LHCN-M2 (cell line): ENCODE measurements at regions not wholly inside any gene's neighbourhood (a gene's known extent, or its start where the extent isn't known, plus 50 kb on each side); places are given as distances from the start of the nearest gene placed in this dataset.
"Not testable (repeated sequence)": the region's sequence is repeated elsewhere in the genome, so short reads cannot be mapped to it uniquely, and the experiment has no call there.

Experiments
- DNase-seq: peaks from one replicate; pipeline ENCODE4 v3.0.0-alpha.2; 2012; ENCODE audit warnings: low read depth

DNA sequence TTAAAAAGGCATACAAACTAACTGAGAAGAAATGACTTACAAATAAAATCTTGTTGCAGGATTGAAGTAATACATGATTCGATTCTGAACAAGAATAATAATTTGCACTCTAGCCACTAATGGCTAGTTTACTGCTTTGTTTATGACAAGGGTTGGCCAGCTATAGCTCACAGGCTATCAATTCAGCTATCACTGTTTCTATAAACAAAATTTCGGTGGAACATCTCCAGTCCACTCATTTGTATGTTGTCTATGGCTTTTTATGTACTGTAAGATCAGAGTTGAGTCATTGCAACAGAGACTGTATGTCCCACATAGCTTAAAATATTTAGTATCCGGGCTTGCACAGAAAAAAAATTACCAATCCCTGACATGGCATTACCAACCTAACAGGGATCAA lies 543.7 kb upstream of the CNTNAP5 start:
- DNase-seq, result no peak

- DNase-seq, result no peak
Observed at GRCh38 chr2:123485056-123485455, 540.0 kb upstream of the CNTNAP5 start.

DNA sequence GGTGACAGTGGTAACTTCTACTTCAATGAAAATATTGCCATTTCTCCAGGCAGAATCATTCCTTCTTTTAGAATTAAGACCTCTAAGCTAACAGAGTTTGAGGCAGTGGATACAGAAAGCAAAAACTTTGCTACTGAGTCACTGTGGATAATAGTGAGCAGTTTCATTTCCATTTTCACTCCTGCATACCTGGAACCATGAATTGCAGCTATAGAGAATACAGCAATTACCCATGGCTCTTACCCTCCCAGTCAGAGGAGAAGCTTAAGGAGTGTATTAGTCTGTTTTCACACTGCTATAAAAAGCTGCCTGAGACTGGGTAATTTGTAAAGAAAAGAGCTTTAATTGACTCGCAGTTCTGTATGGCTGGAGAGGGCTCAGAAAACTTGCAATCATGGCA lies 531.4 kb upstream of the CNTNAP5 start:
- no peak for DNase-seq

- DNase-seq, result no peak
Observed at GRCh38 chr2:123495241-123495640, 529.8 kb upstream of the CNTNAP5 start.

- no peak for DNase-seq
Observed at GRCh38 chr2:123500346-123500745, 524.7 kb upstream of the CNTNAP5 start.

DNA sequence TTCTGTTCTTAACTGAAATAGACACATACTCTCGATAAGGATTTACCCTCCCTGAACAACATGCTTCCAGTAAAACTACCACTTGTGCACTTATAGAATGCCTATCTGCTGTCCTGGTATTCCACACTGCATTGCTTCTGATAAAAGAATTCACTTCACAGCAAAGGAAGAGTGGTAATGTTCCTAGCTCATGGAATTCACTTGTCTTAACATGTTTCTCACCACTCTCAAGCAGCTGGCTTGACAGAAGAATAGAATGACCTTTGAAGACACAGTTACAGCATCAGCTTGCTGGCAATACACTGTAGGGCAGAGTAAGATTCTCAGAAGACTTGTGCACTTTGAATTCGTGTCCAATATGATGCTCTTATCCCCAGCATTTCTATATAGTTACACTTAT lies 524.1 kb upstream of the CNTNAP5 start:
- DNase-seq, result no peak

DNA sequence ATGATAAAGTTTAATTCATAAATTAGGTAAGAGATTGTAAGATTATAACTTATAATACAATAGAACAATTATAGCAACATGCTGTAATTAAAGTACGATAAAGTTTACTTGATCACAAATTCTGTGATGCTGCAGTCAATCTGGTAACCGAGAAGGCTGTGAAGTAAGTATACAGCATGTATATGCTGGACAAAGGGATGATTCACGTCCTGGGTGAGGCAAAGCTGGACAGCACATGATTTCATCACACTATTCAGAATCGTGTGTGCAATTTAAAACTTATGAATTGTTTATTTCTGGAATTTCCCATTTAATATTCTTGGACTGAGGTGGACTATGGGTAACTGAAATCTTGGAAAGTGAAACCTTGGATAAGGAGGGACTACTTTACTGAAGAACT lies 522.2 kb upstream of the CNTNAP5 start:
- DNase-seq, result no peak

DNA sequence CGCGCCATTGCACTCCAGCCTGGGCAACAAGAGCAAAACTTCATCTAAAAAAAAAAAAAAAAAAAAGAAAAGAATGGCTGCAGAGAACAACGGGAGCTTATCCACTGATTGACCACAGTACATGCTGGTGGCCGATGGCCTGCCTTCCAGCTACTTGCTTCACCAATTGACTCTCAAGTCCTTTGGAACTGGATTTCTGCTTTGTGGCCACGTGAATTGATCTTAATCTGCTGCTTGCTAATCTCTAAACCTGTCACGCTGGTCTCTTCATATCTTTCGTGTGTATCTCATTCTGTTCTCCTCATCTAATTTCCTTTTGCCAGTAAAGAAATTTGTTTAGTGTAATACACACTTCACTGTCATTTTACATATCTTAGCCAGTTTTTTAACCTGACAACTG lies 512.5 kb upstream of the CNTNAP5 start:
- DNase-seq, result no peak

GRCh38 chr2:123513351-123513750 lies 511.7 kb upstream of the CNTNAP5 start:
- DNase-seq, result no peak

DNA sequence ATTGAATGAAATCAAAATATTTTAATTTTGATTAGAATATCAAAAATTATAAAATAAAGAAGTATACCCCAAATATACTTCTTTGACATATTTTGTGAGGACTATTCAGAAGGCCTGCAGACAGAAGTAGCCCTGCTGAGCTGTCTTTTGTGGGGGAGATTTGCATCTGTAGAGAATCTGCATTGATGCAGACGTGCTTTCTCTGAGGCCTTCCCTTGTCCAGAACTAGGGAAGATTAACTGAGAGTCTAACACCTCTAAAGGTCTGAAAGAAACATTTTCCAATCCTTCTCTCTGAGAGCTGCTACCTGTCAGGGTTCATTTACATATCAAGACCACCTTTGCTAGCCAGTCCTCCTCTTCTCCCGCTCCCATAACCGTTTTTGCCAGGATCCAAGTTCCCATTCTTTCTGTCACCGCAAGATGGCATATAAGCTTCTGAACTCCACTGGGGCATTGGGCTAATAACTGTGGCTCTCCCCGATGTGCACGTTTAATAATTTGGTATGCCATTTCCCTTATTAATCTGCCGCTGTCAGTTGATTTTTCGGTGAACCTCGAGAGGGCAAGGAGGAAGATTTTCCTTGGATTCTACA lies 510.4 kb upstream of the CNTNAP5 start:
- DNase-seq, result no peak

GRCh38 chr2:123518367-123518766 lies 506.7 kb upstream of the CNTNAP5 start:
- no peak for DNase-seq

DNA sequence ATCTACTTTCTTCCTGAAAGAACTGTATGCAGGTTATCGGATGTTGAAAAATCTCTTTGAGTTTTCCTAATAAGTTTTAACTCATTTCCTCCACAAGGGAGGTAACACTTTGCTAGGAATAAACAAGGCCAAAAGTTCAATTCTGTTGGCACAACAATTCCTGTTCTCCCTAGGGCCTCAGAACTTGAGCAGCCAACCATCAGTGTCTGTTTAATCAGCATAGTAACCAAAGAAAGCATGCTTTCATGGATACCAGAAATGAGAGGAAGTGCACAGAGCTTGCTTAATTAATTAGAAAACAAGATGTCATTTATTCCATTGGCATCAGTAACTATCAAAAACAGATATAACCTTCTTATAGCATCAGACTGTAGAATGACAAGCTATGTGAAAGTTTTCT lies 503.2 kb upstream of the CNTNAP5 start:
- no peak for DNase-seq

DNA sequence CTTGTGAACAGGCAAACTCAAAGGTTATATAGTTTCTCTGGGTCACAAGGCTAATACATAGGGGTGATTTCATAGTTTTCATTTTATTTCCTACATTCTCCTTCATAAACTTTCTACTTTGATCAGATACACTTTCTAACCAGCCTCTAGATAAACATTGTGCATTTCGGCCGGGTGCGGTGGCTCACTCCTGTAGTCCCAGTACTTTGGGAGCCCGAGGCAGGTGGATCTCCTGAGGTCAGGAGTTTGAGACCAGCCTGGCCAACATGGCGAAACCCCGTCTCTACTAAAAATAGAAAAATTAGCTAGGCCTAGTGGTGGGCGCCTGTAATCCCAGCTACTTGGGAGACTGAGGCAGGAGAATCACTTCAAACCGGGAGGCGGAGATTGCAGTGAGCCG lies 502.6 kb upstream of the CNTNAP5 start:
- not testable (repeated sequence) for DNase-seq

DNA sequence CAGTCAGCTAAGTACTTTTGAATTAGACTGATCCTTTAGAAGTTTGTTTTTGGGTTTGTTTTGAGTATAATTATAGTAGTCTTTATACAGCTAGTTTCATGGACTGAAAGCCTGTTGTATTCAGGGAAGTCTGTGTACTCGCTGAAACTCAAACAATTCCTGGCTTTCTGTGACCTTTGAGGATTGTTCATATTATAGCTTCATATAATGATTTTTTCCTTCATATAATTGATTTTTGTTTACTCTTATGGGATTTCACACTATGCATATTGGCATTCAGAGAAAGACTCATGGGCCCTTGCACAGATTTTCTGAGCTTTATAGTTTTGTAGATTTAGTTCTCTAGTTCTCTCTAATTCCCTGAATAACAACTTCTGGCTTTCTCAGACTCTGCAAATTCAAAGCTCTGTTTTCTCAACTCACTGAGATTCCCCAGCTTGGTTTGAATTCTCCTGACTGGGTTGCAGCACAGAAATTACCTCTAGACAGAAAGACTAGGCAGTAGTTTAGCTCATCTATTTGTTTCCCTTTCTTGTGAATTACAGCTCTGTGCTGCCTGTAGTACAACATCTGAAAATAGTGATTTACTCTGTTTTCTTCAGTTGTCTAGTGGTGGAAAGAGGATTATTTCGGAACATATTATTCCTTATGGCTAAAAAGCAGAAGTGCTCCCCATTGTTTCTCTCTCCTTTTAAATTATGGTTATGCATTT lies 495.9 kb upstream of the CNTNAP5 start:
- DNase-seq, result no peak

- no peak for DNase-seq
Observed at GRCh38 chr2:123530004-123530403, 495.1 kb upstream of the CNTNAP5 start.

DNA sequence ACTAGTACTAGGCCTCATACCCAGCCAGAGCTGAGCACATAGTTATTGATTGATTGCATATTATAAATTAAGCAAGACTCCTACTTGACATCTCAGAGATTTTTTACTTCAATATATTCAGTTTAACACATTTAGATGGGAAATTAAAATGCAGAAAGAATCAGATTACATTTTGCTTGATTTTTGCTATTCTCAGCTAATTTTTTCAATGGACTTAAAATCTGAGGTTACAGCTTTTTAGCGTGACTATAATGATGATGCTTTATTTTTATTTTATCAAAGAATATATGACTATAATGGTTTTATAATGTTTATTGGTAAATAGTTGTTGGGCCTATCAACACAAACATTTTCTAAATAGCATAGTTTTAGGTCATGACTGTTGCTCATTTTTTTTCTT lies 493.0 kb upstream of the CNTNAP5 start:
- no peak for DNase-seq

GRCh38 chr2:123532994-123533393 lies 492.1 kb upstream of the CNTNAP5 start:
- DNase-seq, result no peak

DNA sequence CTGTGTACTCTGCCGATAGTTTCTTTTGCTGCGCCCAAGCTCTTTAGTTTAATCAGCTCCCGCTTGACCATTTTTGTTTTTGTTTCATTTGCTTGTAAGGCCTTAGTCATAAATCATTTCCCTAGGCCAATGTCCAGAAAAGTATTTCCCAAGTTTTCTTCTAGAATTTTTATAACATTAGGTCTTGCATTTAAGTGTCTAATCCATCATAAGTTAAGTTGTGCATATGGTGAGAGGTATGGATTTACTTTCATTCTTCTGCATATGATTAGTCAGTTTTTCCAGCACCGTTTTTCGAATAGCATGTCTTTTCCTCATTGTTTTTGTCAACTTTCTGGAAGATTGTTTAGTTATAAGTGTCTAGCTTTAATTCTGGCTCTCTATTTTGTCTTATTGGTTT lies 484.8 kb upstream of the CNTNAP5 start:
- no peak for DNase-seq

- DNase-seq, result no peak
Observed at GRCh38 chr2:123546353-123546752, 478.7 kb upstream of the CNTNAP5 start.

DNA sequence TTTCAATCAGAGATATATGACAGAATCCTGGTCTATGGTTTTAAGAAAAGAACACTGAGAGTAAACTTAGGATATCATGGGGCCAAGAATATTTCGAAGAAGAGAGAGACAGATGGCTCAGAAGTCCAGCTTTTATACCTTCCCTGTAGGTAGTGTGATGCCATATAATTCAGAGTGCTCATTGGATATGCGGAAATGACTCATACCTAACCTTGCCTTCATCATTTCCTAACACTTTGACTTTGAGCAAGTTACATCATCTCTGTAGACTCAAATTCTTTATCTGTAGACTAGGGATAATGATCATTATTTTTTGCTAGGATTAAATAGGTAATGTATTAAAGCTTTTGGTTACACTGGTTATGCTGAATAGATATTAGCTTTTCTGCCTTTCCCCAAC lies 461.6 kb upstream of the CNTNAP5 start:
- DNase-seq, result no peak

- no peak for DNase-seq
Observed at GRCh38 chr2:123566291-123566946, 458.7 kb upstream of the CNTNAP5 start.

GRCh38 chr2:123578016-123578415 lies 447.1 kb upstream of the CNTNAP5 start:
- no peak for DNase-seq

- no peak for DNase-seq
Observed at GRCh38 chr2:123596621-123597020, 428.5 kb upstream of the CNTNAP5 start.
